ENCODE measurements at regions not wholly inside any gene's neighbourhood (a gene's known extent, or its start where the extent isn't known, plus 50 kb on each side); places are given as distances from the start of the nearest gene placed in this dataset.

DNA sequence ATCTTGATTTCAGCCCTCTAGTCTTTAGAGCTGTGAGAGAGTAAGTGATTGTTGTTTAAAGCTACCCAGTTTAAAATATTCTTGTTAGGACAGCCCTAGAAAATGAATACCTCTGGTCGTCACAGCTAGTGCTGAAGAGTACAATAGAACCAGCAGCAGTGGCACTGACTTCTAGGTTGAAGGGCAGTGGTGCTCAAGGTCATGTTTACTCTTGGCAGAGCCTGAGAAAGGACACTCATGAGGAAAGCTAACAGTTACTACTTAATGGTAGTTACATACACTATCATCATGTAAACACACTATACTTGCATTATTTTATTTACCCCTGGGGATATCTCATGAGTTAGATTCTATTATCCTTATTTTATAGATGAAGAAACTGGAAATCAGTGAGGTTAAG is 323.0 kb downstream of the SH2D4B start:
- no peak for DNase-seq (ENCODE audit: low spot score)

DNA sequence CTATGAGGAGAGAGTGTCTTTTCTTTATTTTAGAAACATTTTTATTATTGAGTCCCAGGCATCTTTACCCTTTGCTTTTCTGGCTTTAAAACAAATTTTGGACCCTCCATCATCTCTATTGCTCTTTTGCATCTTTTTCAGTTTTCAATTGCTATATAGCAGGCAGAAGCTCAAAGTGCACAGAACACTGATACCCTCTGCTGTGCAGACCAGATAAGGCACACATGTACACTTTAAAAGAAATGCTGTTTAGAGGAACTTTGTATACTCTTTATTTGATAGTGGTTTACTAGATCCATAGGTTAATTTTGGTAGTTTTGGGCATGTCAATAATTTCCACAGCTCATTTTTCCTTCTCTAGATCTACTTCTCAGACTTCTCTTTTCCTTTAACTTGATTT is 324.2 kb downstream of the SH2D4B start:
- DNase-seq (ENCODE audit: low spot score) = no peak

DNA sequence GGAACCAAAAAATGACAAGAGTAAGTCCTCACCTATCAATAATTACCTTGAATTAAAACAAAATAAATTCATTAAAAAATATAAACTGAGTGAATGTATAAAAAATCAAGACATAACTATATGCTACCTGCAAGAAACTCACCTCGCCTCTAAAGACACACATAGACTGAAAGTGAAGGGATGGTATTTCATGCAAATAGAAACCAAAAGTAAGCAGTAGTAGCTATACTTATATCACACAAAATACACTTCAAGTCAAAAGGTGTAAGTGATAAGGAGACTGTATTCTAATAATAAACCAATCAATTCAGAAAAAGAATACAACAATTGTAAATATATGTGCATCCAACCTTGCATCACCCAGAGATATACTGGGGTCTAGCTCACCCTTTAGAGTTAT is 332.6 kb downstream of the SH2D4B start:
- no peak for DNase-seq (ENCODE audit: low spot score)

DNA sequence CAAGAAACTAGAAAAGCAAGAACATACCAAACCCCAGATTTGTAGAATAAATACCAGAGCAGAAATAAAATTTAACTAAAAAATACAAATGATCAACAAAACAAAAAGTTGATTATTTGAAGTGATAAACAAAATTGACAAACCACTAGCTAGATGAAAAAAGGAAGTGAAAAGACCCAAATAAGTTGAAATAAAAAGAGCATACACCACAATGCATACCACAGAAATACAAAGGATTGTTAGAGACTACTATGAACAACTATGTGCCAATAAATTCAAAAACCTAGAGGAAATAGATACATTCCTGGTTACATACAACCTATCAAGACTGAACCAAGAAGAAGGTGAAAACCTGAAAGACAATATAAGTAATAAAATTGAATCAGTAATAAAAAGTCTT is 333.4 kb downstream of the SH2D4B start:
- no peak for DNase-seq (ENCODE audit: low spot score)

DNA sequence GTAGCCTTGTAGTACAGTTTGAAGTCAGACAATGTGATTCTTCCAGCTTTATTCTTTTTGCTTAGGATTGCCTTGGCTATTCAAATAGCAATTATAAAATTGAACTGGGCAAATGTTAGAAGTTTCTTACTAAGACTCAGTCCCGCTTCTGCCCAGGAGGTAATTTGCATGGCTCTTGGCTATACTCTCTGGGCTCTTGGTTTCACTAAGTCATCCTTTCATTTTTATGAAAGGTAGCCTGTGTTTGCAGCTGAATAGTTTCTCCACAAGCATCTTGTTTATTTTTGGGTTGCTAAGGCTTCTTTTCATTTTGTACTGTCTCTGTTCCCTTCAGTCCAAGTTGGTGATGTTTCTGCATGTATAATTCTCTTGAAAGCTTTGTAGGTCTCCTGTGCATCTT is 340.6 kb downstream of the SH2D4B start:
- no peak for DNase-seq (ENCODE audit: low spot score)

DNA sequence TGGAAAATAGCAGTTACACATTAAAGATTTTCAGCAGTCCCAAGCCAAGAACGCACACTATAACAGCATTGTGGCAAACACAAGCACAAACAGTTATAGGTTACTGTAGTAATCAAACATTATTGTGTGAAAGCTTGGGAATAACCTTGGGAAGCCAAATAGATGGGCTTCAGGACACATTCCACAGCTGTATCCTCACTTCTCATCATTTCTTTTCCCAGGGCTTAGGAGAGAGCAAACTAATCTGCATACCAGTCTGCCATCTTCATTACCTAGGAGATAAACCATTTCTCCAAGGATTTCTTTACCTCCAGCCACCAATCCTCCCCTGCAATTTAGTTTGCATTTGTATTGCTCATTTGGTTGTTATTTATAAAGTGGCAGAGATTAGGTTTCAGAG is 352.4 kb downstream of the SH2D4B start:
- no peak for DNase-seq (ENCODE audit: low spot score)

DNA sequence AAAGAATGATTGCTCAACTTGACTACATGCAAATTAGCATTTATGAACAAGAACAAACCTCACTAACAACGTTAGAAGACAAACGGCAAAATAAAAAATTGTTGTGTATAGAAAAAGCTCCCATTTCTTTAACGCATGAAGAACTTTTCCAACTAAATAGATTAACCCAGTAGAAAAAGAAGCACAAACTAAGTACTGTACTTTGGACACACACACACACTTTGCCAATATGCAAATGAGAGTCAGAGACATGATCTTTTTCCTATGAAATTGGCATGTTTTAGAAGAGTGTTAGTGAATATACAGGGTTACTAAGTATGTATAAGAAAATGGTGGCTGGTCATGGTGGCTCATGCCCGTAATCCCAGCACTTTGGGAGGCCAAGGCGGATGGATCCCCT is 355.6 kb downstream of the SH2D4B start:
- no peak for DNase-seq (ENCODE audit: low spot score)

DNA sequence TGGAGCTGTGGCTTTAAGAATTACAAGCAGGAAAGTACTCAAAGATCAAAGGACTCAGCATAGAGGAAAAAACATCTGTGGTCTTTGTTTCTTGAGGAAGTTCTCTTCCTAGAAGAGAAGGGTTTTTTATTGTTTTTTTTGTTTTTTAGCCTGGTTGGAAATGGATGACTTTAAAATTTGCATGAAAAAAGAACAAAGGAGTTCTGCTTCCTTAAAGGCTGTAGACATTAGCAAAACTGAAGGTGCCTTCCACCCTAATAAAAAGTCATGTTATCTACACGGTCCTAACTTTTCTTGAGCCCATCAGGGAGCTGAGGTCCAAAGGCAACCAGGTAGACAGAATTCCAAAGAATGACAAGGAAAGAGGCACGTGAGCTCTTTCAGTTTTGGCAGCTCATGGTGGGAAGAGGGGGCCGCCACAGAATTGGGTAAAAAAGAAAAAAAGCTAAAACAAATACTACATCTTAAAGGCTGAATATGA is 356.6 kb downstream of the SH2D4B start:
- DNase-seq (ENCODE audit: low spot score) = no peak

DNA sequence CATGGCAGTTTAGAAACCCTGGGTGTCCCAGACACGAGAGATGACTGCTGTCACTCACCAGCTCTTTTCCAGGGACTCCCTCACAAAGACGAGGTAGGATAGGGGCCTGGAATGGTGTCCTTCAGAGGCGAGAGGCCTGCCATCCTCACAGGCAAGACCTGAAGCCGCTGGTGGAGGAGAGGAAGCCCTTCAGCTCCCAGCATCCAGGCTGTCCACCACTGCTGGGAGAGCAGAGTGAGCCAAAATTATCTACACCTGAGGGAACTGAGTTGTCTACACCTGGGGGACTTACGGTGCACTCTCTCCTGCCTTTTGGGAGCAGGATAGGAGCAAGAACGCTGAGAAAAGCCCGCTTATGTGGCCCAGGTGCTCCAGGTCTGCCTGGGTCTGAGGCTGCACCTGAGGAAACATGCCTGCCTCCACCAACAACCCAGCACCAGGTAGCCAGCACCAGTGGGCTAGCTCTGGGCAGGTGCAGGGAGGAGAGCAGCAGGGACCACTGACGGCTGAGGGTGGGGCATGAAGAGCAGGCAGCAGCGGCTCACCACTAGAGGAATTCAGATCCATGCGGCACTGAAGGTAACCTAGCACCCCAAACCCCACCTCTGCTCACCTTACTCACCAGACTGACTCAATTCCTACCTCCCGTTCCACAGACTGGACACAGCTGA is 357.2 kb downstream of the SH2D4B start:
- DNase-seq (ENCODE audit: low spot score) = no peak

DNA sequence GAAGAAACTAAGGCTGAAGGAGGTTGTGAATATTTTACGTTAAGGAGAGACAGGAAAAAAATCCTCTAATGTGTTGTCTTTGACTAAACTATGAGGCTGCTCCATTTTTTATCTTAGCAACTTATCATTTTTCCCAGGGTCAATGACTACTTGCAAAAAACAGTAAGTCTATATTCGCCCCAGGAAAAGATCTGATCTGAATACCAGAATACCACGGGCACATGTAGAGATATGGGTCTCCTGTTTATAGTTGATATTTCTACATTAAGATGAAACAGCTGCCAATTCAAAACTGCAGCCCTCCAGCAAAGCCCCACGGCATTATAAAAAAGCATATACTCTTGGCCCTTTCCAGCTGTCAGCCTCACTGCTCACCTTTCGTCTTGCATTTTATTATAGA is 358.4 kb downstream of the SH2D4B start:
- DNase-seq (ENCODE audit: low spot score) = no peak

DNA sequence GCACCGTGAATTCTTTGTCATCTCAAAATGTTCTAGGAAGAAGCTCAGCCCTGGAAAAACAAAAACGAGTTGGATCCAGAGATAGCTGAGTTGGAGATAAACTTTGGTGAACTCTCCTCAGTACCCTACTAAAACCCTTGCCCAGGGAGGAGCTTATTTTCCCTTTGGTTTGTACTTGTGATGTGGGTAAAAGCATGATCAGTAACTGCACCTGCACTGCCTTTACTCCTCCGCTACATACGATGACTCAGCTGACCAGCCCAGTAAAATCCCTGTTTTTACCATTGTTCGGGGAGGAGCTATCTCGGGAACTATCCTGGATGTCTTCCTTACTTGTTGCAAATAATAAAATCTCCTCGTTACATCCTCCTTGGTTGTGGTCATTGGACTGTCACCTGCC is 359.3 kb downstream of the SH2D4B start:
- no peak for DNase-seq (ENCODE audit: low spot score)

DNA sequence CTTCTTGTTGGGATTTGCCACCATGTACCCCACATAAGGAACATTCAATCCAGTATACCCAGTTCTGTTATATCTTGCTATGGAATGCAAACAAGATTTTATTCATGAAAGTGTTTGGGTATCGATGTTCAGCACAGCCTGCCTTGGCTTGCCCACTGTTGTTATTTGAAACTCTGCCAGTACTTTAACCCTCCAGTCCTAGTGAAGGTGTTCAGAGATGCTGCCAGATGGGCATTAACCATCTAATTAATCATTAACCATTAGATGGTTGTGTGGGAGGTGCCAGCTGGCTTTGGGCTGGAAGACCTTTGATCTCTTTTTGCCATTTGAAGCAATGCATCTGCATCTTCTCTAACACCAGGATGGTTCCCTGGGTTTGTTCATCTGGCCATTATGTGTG is 363.0 kb downstream of the SH2D4B start:
- no peak for DNase-seq (ENCODE audit: low spot score)

DNA sequence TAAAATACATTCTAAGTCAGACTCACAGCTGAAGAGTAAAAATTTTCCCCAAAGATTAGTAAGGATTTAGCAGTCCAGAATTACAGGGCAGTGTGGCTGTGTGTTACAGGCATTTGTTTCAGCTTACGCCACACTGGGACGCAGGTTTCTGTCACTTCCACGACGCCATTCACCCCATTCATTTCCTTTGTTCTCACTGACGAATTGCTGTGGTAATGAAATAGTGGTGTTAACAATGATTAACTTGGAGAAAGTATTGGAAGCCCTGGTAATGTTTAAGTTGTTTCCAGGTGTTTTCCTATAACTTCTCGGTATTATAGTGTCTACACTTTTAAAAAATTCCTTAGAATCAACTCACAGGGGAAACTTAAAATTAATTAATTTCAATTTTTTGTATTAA is 370.9 kb downstream of the SH2D4B start:
- no peak for DNase-seq (ENCODE audit: low spot score)

DNA sequence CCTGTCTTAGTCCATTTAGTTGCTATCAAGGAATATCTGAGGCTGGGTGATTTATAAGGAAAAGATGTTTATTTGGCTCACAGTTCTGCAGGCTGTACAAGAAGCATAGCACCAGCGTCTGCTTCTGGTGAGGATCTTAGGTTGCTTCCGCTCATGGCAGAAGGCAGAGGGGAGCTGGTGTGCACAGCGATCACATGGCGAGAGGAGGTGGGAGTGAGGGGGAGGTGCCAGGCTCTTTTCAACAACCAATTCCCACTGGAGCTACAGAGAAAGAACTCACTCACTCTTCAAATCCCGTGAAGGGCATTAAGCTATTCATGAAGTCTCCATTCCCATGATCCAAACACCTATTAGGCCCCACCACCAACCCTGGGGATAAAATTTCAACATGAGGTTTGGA is 371.6 kb downstream of the SH2D4B start:
- DNase-seq (ENCODE audit: low spot score) = no peak

DNA sequence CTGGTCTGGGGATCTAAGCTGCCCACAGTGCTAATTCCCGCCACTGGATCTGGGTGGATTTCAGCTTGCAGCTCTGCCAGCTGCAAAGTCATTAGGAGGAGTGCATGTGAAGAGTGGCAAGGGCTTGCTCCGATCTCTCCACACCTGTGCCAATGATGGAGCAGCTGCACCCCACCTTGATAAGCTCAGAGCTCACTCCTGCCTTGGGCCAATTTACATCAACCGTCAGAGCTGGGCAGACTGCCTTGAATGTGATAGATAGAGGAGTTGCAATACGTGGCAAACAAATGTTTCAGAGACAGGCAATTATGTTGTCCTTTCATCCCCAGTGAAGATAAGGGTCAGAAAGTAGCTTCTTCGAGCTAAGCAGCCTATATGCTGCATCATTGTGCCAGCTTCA is 379.9 kb downstream of the SH2D4B start:
- DNase-seq (ENCODE audit: low spot score) = no peak

DNA sequence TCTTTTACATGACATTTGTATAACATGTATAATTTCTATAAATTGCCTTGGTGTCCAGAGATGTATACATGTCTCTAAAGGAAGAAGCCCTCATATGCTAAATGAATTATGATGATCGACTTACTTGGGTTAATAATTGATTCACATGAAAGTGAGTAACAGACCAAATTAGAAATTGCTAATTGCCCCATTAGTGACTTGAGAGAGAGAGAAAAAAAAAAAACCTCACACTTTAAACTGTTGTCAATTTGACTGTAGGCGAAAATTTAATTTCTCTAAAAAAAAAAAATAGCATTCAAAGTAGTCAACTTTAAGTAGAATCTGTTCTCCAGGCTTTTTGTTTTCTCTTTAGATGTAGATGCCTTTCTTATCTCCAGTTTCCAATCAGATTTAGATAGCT is 383.3 kb downstream of the SH2D4B start:
- DNase-seq (ENCODE audit: low spot score) = no peak

DNA sequence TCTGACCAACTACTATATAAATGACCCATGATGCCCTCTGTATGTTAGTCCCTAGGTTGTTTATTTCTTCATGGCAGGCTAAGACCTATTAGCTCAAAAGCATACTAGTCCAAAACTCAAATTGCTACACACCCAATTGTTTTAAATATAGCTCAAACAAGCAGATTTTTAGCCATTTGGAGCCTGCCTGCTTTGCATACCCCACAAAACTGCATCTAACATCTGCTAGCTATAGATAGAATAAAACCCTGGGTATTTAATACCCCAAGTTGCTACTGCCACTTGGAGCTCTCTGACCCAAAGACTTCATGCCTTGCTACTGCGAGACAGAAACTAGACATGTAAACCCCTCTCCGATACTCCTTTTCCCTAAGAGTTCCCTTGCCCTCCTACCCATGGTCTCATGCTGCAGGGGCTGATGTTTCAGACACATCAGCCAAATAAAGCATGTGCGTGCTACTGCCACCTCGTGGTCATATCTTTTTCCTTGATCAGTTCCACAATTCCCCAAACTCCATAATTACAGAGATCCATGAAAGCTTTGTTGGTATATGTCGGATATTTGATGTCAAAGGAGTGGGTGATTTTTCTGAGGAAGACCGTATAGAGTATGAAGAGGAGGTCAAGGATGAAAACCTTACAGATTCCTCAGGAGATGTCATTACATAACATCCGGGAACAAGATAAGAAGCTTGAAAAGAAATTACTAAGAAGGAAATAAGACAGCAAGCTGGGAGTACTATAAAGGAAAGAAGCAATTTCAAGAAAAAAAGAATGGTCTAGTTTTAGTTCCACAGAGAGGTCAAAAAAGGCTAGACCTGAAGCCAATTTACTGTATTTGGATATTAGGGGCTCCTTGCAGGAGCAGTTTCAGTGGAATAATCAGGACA is 386.6 kb downstream of the SH2D4B start:
- peak; percentile 7 for DNase-seq (ENCODE audit: low spot score)

DNA sequence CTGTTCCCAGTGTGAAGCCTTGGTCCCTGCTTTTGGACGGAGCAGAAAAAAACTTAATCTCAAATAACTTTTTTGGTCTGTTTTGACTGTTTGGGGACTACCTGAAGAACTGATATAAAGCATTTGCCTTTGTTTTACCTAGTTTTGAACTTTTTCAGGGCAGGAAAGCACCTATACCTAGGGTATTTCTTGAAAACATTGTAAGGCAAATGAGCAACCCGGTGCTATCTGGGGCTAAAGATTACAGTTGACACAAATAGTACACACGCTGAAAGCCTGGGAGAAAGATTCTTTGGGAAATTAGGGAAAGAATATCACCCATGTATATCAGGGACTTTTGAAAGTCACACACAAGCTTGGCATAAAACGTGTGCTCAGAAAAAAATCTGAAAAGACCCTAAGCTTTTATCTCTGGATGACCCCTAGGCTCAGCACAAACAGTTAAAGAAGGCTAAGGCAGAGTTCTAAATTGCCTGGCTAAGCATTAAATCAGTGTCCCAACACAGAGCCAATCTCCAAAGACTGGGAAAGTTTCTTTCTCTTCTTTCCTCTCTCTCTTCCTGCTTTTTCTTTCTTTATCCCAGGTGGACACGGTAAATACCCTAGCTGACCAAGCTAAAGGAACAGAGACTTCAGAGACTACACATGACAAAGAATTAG is 389.8 kb downstream of the SH2D4B start:
- DNase-seq (ENCODE audit: low spot score) = no peak

DNA sequence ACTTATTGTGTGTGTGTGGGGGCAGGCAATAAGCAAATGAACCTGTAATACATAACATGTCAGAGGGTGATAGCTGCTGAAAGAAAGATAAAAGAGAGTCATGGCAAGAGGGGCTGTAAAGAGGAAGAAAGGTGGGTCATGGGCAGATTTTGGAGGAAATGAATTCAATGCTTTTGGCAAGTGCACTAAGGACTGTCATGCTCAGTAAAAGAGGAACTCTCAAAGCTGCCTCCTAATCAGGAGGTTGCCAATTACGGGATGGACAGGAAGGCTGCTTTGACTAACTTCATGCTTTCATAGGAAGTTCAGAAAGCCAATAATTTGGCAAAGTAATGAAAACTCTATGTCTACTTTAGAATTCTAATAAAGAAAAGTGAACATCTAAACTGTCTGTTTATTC is 401.2 kb downstream of the SH2D4B start:
- no peak for DNase-seq (ENCODE audit: low spot score)

DNA sequence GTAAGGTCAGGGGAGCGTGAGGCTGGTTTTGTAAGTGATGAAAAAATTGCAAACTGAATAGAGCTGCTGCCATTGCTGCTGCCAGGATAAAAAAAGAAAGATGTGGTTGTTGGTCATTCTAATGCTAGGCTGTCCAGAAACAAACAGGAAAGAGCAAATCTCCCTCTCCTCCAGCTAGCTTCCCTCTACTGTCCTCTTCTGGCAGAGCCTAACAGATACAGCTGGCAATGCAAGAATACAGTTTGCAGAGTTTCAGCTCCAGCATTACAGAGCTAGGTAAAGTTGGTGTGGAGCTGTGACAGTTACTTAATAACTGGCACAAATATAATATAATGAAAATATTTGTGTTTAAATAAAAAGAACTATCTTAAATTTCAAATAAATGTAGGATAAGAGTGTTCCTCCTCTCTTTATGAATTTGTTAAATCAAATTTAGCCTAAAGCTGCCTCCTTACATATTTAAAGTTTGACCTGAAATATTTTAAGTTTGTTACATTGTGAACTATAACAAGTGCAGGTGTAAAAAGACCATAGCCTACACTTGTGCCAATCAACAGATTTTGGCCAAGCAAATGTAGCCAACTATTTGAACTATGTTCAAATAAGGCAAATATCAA is 407.7 kb downstream of the SH2D4B start:
- peak; percentile 20 for DNase-seq (ENCODE audit: low spot score)

DNA sequence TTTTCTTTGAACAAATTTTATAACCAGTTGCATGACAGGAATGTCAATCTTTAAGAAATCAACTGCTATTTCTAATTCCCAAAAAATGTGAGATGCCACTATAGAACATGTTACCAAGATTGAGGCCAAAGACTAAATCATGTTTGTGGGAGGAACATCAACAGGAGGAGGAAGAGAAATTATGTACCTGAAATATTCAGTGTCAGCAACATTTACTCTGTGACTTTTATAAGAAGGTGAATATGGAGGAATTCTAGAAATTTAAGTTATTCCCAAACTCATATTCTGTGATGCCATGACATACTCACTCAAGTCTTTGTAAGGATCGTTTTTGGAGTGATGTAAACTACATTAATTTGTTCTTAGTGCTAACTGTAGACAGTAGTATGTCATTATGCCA is 408.4 kb downstream of the SH2D4B start:
- DNase-seq (ENCODE audit: low spot score) = no peak

DNA sequence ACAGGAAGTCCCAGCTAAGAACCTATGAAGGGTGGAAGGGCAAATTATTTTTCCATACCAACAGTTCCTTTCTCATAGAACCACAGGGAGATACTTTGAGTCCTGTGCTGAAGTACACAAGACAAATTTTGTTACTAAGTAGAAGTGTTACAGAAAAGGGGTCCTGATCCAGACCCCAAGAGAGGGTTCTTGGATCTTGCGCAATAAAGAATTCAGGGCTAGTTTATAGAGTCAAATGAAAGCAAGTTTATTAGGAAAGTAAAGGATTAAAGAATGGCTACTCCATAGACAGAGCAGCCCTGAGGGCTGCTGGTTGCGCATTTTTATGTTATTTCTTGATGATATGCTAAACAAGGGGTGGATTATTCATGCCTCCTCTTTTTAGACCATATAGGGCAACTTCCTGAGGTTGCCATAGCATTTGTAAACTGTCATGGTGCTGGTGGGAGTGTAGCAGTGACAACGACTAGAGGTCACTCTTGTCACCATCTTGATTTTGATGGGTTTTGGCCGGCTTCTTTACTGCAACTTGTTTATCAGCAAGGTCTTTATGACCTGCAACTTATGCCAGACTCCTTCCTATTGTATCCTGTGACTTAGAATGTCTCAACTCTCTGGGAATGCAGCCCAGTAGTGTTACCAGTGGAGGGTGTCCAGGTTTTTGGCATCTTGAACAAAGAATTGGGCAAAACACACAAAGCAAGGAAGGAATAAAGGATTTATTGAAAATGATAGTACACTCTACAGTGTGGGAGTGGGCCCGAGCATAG is 409.4 kb downstream of the SH2D4B start:
- DNase-seq (ENCODE audit: low spot score) = no peak
